ENCODE measurements at regions not wholly inside any gene's neighbourhood (a gene's known extent, or its start where the extent isn't known, plus 50 kb on each side); places are given as distances from the start of the nearest gene placed in this dataset.
A peak's percentile ranks its signal among the peaks of the same experiment; 100 is the strongest.
"Not testable (repeated sequence)": the region's sequence is repeated elsewhere in the genome, so short reads cannot be mapped to it uniquely, and the experiment has no call there.

DNA sequence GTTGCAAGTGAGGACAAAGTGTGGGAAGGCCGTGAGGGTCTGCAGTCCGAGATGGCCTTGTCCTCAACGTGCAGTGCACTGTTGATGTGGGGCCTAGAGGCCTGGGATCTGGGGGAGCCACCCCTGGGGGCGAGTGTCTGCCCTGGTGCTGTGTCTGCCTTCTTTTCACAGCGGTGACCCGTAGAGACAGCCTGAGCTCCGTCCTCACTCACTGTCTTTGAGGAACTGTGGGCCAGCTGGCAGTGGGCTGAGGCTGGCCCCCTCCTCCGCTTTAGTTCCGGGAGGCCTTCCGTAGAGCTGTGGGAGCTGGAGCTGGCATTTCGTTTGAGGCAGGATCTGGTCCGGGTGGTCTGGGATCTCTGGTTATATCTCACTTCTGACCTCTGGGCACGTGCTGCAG is 1370.6 kb downstream of the CDH12 start:
- H3K27ac ChIP-seq; H3K27me3 ChIP-seq; H3K36me3 ChIP-seq; H3K9me3 ChIP-seq; H3K4me1 ChIP-seq; in situ Hi-C loops (cut with MboI; ENCODE audit: low pct_ligation_motif_present in 1 of 4, low pct_unique_long_range_greater_than_20kb in 1 of 4, low sequenced_read_pairs in 3 of 4); intact Hi-C loops (cut with DNase I; ENCODE audit: low total_unique reads); DNase-seq; H3K4me3 ChIP-seq: not testable (repeated sequence)
- 89 to 91% methylated on average over 13 of the region's 13 CpGs for WGBS, 2 donors (ENCODE audit: low coverage in 1 of 2)

DNA sequence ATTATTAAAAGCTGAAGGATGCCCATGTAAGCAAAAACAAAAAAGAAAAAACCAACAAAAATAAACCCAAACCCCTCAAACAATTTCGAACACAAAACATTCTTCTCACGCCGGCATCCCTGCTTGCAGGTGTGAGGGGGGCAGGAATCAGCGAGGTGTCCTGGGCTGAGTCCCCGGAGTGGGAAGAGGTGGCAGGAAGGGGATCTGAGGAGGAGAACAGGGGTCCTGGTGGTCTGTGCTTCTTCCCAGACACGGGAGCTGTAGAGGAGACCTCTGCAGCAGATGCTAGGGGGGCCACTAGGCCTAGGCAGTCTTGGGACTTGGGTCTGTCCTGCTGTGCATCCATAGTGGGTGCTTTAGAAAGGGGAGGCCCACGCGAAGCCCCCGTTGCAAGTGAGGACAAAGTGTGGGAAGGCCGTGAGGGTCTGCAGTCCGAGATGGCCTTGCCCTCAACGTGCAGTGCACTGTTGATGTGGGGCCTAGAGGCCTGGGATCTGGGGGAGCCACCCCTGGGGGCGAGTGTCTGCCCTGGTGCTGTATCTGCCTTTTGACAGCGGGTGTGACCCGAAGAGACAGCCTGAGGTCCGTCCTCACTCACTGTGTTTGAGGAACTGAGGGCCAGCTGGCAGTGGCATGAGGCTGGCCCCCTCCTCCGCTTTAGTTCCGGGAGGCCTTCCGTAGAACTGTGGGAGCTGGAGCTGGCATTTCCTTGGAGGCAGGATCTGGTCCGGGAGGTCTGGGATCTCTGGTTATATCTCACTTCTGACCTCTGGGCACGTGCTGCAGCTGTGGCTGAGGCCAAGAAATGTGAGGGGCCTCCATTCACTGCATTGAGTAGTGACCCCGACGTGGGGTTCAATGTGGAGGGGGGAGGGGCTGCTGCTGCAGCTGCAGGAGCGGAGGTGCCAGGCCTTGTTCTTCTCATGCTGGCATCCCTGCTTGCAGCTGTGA is 1371.5 kb downstream of the CDH12 start:
- H3K4me1 ChIP-seq; DNase-seq; H3K27ac ChIP-seq; in situ Hi-C loops (cut with MboI; ENCODE audit: low pct_ligation_motif_present in 1 of 4, low pct_unique_long_range_greater_than_20kb in 1 of 4, low sequenced_read_pairs in 3 of 4); H3K27me3 ChIP-seq; H3K9me3 ChIP-seq; H3K4me3 ChIP-seq; intact Hi-C loops (cut with DNase I; ENCODE audit: low total_unique reads); H3K36me3 ChIP-seq: not testable (repeated sequence)
- 92 to 96% methylated on average over 20 to 24 of the region's 24 CpGs for WGBS, 2 donors (ENCODE audit: low coverage in 1 of 2)

DNA sequence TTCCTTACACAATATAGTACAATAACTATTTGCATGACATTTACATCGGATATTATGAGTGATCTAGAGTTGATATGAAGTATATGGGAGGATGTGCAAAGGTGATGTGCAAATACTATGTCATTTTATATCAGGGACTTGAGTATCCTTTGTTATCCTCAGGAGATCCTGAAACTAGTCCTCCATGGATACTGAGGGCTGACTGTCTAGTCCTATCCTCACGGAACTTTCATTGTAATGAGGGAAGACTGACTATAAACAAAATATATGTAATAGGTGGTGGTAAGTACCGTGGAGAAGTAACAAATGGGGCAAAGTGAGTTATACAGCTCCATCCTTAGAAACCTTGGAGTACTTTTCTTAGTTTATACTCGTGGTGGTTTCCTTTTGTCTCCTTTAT is 1373.1 kb downstream of the CDH12 start:
- DNase-seq; H3K4me3 ChIP-seq; H3K27me3 ChIP-seq; intact Hi-C loops (cut with DNase I; ENCODE audit: low total_unique reads); H3K9me3 ChIP-seq; H3K36me3 ChIP-seq; in situ Hi-C loops (cut with MboI; ENCODE audit: low pct_ligation_motif_present in 1 of 4, low pct_unique_long_range_greater_than_20kb in 1 of 4, low sequenced_read_pairs in 3 of 4); H3K27ac ChIP-seq; H3K4me1 ChIP-seq: not testable (repeated sequence)
- 90% methylated on average over 4 of the region's 4 CpGs for WGBS, 2 donors (ENCODE audit: low coverage in 1 of 2)

DNA sequence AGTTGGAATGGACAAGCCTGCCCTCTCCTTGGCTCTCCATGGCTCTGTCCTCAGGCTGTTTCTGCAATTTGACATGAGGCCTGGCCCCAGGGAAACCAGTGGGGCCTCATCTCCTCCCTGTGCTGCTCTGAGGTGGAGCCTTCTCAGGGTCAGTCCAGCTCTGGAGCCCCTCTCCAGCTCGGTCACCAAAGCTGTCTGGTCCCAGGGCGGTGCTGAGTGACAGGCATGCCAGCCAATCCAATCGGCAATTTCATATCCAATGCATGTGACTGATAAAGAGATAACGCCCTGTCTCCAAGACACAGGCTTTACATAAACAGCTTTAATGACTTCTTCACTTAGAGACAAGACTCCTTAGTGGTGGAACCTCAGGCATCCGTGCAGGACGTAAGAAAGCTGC is 1379.2 kb downstream of the CDH12 start:
- intact Hi-C loops (cut with DNase I; ENCODE audit: low total_unique reads); H3K36me3 ChIP-seq; DNase-seq; in situ Hi-C loops (cut with MboI; ENCODE audit: low pct_ligation_motif_present in 1 of 4, low pct_unique_long_range_greater_than_20kb in 1 of 4, low sequenced_read_pairs in 3 of 4); H3K27ac ChIP-seq; H3K4me1 ChIP-seq; H3K27me3 ChIP-seq; H3K9me3 ChIP-seq; H3K4me3 ChIP-seq: not testable (repeated sequence)
- 80 to 91% methylated on average over 1 to 6 of the region's 6 CpGs for WGBS, 2 donors (ENCODE audit: low coverage in 1 of 2)

DNA sequence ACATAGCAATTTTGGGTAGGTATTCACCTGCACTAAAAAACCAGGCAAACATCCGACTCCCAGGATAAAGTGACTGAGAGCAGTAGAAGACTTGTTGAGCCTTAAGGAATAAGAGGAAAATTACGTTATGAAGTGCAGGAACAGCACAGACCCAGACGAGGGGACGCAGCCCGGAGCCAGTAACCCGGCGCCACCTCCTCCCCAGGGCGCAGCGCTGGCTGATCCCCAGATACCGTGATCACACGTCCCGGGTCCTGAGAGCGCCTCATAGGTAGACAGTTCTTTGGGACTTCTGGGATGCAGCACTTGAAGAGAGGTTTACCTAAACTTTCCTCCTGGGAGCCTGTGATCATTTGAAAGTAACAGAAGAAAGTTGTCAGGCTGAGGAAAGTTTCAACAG is 1379.7 kb downstream of the CDH12 start:
- DNase-seq; H3K9me3 ChIP-seq; H3K4me1 ChIP-seq; H3K4me3 ChIP-seq; intact Hi-C loops (cut with DNase I; ENCODE audit: low total_unique reads); in situ Hi-C loops (cut with MboI; ENCODE audit: low pct_ligation_motif_present in 1 of 4, low pct_unique_long_range_greater_than_20kb in 1 of 4, low sequenced_read_pairs in 3 of 4); H3K27ac ChIP-seq; H3K36me3 ChIP-seq; H3K27me3 ChIP-seq: not testable (repeated sequence)
- WGBS, 2 donors (ENCODE audit: low coverage in 1 of 2) = 98% methylated on average over 13 of the region's 13 CpGs; no CpG with 5 or more reads in 1 of the 2 donors

DNA sequence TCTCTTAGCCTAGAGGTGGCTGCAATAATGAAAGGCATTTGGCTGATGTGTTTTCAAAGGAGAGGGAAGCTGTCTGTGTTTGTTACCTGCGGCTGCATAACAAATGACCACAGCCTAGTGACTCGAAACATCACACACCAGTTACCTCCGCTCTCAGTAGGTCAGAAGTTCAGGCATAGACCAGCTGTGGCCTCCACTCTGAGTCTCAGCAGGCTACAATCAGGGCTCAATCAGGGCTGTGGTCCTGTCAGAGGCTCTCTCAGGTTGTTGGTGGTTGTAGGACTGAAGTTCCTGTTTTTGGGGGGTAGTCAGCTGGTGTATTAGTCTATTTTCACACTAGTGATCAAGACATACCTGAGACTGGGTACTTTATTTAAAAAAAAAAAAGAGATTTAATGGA is 1381.5 kb downstream of the CDH12 start:
- H3K36me3 ChIP-seq; in situ Hi-C loops (cut with MboI; ENCODE audit: low pct_ligation_motif_present in 1 of 4, low pct_unique_long_range_greater_than_20kb in 1 of 4, low sequenced_read_pairs in 3 of 4); H3K27ac ChIP-seq; intact Hi-C loops (cut with DNase I; ENCODE audit: low total_unique reads); H3K27me3 ChIP-seq; H3K9me3 ChIP-seq; H3K4me1 ChIP-seq; H3K4me3 ChIP-seq; DNase-seq: not testable (repeated sequence)
- WGBS, 2 donors (ENCODE audit: low coverage in 1 of 2) = 76% methylated on average over 3 of the region's 3 CpGs; no CpG with 5 or more reads in 1 of the 2 donors

DNA sequence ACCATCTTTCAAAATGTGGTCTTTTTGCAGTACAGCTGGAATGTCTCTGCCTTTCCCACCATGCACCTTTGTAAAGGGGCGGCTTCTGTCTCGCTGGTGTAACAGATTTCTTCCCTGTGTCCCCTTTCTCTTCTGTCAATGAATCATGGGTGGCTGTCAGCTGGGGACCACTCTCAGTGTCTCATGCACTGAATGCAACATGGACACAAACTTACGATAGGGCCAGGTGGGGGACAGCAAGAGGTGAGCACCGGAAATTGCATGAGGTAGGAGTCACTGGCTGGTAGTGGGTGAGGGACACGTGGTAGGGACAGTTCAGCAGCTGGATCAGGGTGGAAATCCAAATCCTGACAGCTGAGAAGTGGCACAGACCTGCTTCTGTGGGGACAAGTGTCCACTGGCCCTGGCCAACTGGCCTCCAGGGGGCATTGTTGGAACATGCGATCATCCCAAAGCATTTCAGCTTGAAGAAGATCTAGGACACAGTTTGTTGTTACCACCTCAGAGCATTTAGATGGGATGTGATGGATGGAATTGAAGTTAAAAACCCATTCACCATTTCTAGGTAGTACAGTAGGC is 1383.5 kb downstream of the CDH12 start:
- H3K4me3 ChIP-seq; DNase-seq; H3K27me3 ChIP-seq; H3K9me3 ChIP-seq; H3K27ac ChIP-seq; intact Hi-C loops (cut with DNase I; ENCODE audit: low total_unique reads); H3K36me3 ChIP-seq; H3K4me1 ChIP-seq; in situ Hi-C loops (cut with MboI; ENCODE audit: low pct_ligation_motif_present in 1 of 4, low pct_unique_long_range_greater_than_20kb in 1 of 4, low sequenced_read_pairs in 3 of 4): not testable (repeated sequence)
- 88 to 93% methylated on average over 3 to 6 of the region's 6 CpGs for WGBS, 2 donors (ENCODE audit: low coverage in 1 of 2)
- TF ChIP-seq, protein P1, sequence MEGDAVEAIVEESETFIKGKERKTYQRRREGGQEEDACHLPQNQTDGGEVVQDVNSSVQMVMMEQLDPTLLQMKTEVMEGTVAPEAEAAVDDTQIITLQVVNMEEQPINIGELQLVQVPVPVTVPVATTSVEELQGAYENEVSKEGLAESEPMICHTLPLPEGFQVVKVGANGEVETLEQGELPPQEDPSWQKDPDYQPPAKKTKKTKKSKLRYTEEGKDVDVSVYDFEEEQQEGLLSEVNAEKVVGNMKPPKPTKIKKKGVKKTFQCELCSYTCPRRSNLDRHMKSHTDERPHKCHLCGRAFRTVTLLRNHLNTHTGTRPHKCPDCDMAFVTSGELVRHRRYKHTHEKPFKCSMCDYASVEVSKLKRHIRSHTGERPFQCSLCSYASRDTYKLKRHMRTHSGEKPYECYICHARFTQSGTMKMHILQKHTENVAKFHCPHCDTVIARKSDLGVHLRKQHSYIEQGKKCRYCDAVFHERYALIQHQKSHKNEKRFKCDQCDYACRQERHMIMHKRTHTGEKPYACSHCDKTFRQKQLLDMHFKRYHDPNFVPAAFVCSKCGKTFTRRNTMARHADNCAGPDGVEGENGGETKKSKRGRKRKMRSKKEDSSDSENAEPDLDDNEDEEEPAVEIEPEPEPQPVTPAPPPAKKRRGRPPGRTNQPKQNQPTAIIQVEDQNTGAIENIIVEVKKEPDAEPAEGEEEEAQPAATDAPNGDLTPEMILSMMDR (IDR thresholded peaks at IDR 0.05) = peak in 2 of 5 experiments; percentile 11 to 22

DNA sequence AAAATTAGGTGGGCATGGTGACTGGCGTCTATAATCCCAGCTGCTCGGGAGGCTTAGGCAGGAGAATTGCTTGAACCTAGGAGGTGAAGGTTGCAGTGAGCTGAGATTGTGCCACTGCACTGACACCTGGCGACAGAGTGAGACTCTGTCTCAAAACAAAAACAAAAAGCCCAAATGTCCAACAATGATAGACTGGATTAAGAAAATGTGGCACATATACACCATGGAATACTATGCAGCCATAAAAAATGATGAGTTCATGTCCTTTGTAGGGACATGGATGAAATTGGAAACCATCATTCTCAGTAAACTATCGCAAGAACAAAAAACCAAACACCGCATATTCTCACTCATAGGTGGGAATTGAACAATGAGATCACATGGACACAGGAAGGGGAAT is 1385.6 kb downstream of the CDH12 start:
- H3K4me1 ChIP-seq; H3K9me3 ChIP-seq; DNase-seq; H3K4me3 ChIP-seq; intact Hi-C loops (cut with DNase I; ENCODE audit: low total_unique reads); H3K36me3 ChIP-seq; H3K27me3 ChIP-seq; H3K27ac ChIP-seq; in situ Hi-C loops (cut with MboI; ENCODE audit: low pct_ligation_motif_present in 1 of 4, low pct_unique_long_range_greater_than_20kb in 1 of 4, low sequenced_read_pairs in 3 of 4): not testable (repeated sequence)
- WGBS, 2 donors (ENCODE audit: low coverage in 1 of 2) = 96% methylated on average over 5 of the region's 5 CpGs; no CpG with 5 or more reads in 1 of the 2 donors

DNA sequence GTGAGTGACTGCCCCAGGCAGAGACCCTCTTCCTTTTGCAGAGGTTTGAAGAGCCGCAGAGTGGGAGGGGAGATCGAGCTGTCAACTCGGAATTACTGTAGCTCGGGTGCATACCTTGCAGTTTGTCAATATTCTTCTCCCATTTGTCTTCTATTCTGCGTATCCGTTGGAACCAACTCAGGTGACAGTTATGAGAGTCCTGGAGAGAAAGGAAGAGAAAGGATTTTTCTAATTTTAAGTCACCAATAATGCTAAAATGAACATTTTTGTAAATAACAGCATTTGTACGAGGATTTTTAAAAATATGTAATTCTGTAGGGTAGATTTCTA is 1393.4 kb downstream of the CDH12 start:
- in situ Hi-C loops (cut with MboI; ENCODE audit: low pct_ligation_motif_present in 1 of 4, low pct_unique_long_range_greater_than_20kb in 1 of 4, low sequenced_read_pairs in 3 of 4); H3K27me3 ChIP-seq; intact Hi-C loops (cut with DNase I; ENCODE audit: low total_unique reads); H3K36me3 ChIP-seq; H3K9me3 ChIP-seq; DNase-seq; H3K4me1 ChIP-seq: not testable (repeated sequence)
- H3K4me3 ChIP-seq = peak overlapping the region; percentile 52 to 94 (median 76)
- H3K27ac ChIP-seq = peak overlapping the region; percentile 72 to 74 (median 73)
- WGBS, 2 donors (ENCODE audit: low coverage in 1 of 2) = 0% methylated on average over 3 of the region's 7 CpGs; no CpG with 5 or more reads in 1 of the 2 donors

Data from transverse colon (tissue), 4 donors.